GM13977 (cell line): ENCODE measurements at regions not wholly inside any gene's neighbourhood (a gene's known extent, or its start where the extent isn't known, plus 50 kb on each side); places are given as distances from the start of the nearest gene placed in this dataset.

Experiments
- DNase-seq: peaks from one replicate; pipeline ENCODE4 v3.0.0; 2012; ENCODE audit warnings: low spot score
- in situ Hi-C: fragments of 300-500 bp; cut with MboI; formaldehyde crosslinking; loops from one replicate; pipeline ENCODE4 v1.12.0; 2022; ENCODE audit warnings: low sequenced_read_pairs, low pct_unique_long_range_greater_than_20kb, mixed read lengths, inconsistent platforms; ENCODE audit not compliant: unreplicated experiment
- TF ChIP-seq, protein P1 (sequence below): IDR thresholded peaks from 2 replicates; pipeline ENCODE4 v1.5.1; 2012; ENCODE audit warnings: mild to moderate bottlenecking, control low read depth; ENCODE audit not compliant: insufficient read depth; ENCODE audit errors: extremely low read depth, missing control alignments

GRCh38 chr6:74928203-74928602, 277.6 kb downstream of the COL12A1 start:
- TF ChIP-seq, protein P1, sequence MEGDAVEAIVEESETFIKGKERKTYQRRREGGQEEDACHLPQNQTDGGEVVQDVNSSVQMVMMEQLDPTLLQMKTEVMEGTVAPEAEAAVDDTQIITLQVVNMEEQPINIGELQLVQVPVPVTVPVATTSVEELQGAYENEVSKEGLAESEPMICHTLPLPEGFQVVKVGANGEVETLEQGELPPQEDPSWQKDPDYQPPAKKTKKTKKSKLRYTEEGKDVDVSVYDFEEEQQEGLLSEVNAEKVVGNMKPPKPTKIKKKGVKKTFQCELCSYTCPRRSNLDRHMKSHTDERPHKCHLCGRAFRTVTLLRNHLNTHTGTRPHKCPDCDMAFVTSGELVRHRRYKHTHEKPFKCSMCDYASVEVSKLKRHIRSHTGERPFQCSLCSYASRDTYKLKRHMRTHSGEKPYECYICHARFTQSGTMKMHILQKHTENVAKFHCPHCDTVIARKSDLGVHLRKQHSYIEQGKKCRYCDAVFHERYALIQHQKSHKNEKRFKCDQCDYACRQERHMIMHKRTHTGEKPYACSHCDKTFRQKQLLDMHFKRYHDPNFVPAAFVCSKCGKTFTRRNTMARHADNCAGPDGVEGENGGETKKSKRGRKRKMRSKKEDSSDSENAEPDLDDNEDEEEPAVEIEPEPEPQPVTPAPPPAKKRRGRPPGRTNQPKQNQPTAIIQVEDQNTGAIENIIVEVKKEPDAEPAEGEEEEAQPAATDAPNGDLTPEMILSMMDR = no peak
- in situ Hi-C loops = no loop called here
- DNase-seq = no peak

DNA sequence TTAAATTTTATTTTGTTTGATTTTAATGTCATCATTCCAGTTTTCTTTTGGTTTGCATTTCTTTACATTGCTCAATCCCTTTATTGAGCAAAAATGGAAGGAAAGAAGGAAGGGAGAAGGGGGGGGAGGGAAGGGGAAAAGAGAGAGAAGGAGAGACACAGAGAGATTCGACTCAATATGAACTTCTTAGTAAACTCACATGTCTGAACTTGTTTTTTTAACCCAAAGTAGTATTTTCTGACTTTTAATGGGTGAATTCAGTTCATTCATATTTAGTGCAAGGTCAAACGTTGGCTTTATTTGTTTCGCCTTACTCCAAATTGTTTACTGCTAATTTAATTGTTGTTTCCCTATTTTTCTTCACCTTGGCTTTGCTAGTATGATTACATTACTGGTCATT, 278.6 kb downstream of the COL12A1 start:
- no peak for DNase-seq
- TF ChIP-seq, protein P1 = no peak
- in situ Hi-C loops = no loop called here

DNA sequence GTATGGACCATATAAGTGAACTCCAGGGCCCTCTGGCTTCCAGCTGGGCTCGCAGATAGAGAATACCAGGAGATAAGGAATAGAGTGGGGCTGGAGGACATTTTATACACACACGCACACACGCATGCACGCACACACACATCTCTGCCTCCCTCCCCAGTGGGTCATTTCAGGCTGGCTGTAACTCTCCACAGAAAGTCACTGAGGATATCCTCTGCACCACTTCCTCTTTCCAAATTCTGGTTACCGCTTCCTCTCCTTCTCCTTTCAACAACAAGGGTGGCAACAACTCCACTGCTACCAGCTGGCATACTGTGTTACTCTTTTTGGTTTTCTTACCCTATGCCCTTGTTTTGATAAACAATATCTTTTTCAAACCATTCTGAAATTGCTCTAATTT, 280.2 kb downstream of the COL12A1 start:
- TF ChIP-seq, protein P1 = no peak

DNA sequence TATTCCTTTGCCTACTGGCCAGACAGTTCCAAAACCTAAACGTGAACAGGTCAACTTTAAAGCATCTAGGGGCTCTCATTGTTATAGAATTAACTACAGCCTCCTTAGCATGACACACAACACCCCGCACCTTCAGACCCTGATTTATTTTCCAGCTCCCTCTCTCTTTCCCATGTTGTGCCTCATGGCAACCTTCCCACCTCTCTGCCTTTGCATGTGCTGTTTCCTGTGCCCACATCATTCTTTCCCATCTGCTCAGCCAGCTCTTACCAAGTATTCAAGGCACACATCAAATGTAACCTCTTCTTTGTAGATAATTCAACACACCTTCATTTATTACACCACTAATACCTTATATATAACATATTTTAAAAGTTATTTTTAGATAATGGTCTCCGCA, 291.0 kb downstream of the COL12A1 start:
- in situ Hi-C loops = no loop called here
- no peak for DNase-seq
- TF ChIP-seq, protein P1 = no peak

More for the DNA sequence above, 280.2 kb downstream of the COL12A1 start:
- no peak for DNase-seq
- in situ Hi-C loops = no loop called here

- TF ChIP-seq, protein P1 = no peak
- no peak for DNase-seq
- in situ Hi-C loops = no loop called here
These were observed 293.6 kb downstream of the COL12A1 start for GRCh38 chr6:74912234-74912633.

DNA sequence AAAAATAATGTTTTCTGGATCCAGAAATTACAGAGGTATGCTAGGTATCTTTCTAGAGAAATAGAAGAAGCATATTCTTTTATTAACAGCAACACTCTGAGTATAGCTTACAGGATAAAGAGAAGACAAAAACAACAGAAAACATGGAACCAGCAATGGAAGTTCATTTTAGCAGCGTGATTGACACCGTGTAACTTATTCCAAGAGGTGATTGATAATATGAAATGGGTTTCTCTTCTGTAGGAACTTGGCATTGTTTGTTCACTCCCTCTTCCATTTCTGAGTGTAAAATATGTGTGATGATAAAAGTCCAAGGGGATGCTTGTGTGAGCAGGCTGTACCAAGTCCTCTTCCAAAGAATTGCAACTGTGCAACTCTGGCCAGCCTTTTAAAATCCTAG, 303.0 kb downstream of the COL12A1 start:
- TF ChIP-seq, protein P1 = no peak
- in situ Hi-C loops = no loop called here
- no peak for DNase-seq

- TF ChIP-seq, protein P1 = no peak
- in situ Hi-C loops = no loop called here
- DNase-seq = no peak
These were observed 303.8 kb downstream of the COL12A1 start for GRCh38 chr6:74902089-74902488.
